Left ventricle myocardium inferior (tissue), 1 donor: ENCODE measurements at regions not wholly inside any gene's neighbourhood (a gene's known extent, or its start where the extent isn't known, plus 50 kb on each side); places are given as distances from the start of the nearest gene placed in this dataset.

ENCODE experiments used
- DNase-seq: peaks from one replicate; pipeline ENCODE4 v3.0.0-alpha.2; 2020
- H3K27ac ChIP-seq: fragments of 200-600 bp; replicated peaks from 2 replicates; pipeline ENCODE4 v1.8.0; 2021
- H3K27me3 ChIP-seq: fragments of 200-600 bp; 2 replicates; pipeline ENCODE4 v1.8.0; 2021; ENCODE audit warnings: low read depth
- H3K36me3 ChIP-seq: fragments of 200-600 bp; 2 replicates; pipeline ENCODE4 v1.8.0; 2021
- H3K4me1 ChIP-seq: fragments of 200-600 bp; 2 replicates; pipeline ENCODE4 v1.8.0; 2021
- H3K4me3 ChIP-seq: fragments of 200-600 bp; 2 replicates; pipeline ENCODE4 v1.8.0; 2021; ENCODE audit warnings: mild to moderate bottlenecking, moderate library complexity
- H3K9me3 ChIP-seq: fragments of 200-600 bp; replicated peaks from 2 replicates; pipeline ENCODE4 v1.8.0; 2021
- CTCF ChIP-seq: fragments of 200-600 bp; IDR thresholded peaks from 2 replicates; pipeline ENCODE4 v1.8.0; 2021; ENCODE audit warnings: antibody characterized with exemption, mild to moderate bottlenecking, borderline replicate concordance
- intact Hi-C: fragments of 100-400 bp; cut with micrococcal nuclease; formaldehyde crosslinking; loops from one replicate; pipeline ENCODE4 v1.11.0; 2022
- donor health status: DM: no; HTN: yes; CAD: no; lungs with severe emphysema.

GRCh38 chr14:75350505-75351060 lies 72.0 kb downstream of the FOS start:
- intact Hi-C loops, result no loop called here
- Histone ChIP-seq H3K27ac (no peak overlapping the region), H3K4me3 (no peak overlapping the region)

GRCh38 chr14:75359098-75359497 lies 68.7 kb upstream of the JDP2 start:
- no peak for TF ChIP-seq CTCF
- Histone ChIP-seq H3K4me1 (peaks cover 6% of the 10 kb centered on the region), H3K27ac (no peak overlapping the region), H3K36me3 (no peaks in the 10 kb centered on the region), H3K9me3 (no peaks in the 10 kb centered on the region), H3K4me3 (no peak overlapping the region), H3K27me3 (no peaks in the 10 kb centered on the region)
- intact Hi-C loops, result no loop called here
- DNase-seq, result no peak

More at GRCh38 chr14:75350505-75351060, 72.0 kb downstream of the FOS start:
- Histone ChIP-seq H3K9me3 (peaks cover 5% of the 10 kb centered on the region), H3K27me3 (no peaks in the 10 kb centered on the region), H3K36me3 (no peaks in the 10 kb centered on the region), H3K4me1 (no peaks in the 10 kb centered on the region)
- DNase-seq, result no peak
- TF ChIP-seq CTCF, result no peak

- H3K27ac ChIP-seq, result no peak overlapping the region
- H3K4me1 ChIP-seq, result peaks cover 6% of the 10 kb centered on the region
- no peaks in the 10 kb centered on the region for H3K9me3 ChIP-seq
- H3K4me3 ChIP-seq, result no peak overlapping the region
- H3K27me3 ChIP-seq, result no peaks in the 10 kb centered on the region
- no peak for DNase-seq
- H3K36me3 ChIP-seq, result no peaks in the 10 kb centered on the region
- no peak for TF ChIP-seq CTCF
- intact Hi-C loops, result no loop called here
Measured at GRCh38 chr14:75361041-75361440, 66.8 kb upstream of the JDP2 start.

- intact Hi-C loops, result no loop called here
- H3K27ac ChIP-seq, result no peak overlapping the region
Measured at GRCh38 chr14:75361751-75362433, 65.9 kb upstream of the JDP2 start.

GRCh38 chr14:75363130-75363529 lies 64.7 kb upstream of the JDP2 start:
- Histone ChIP-seq H3K27me3 (no peaks in the 10 kb centered on the region), H3K27ac (no peak overlapping the region), H3K36me3 (no peaks in the 10 kb centered on the region), H3K4me3 (no peak overlapping the region), H3K4me1 (peaks cover 6% of the 10 kb centered on the region), H3K9me3 (no peaks in the 10 kb centered on the region)
- no peak for DNase-seq
- no peak for TF ChIP-seq CTCF
- intact Hi-C loops, result no loop called here

More at GRCh38 chr14:75361751-75362433, 65.9 kb upstream of the JDP2 start:
- Histone ChIP-seq H3K4me3 (no peak overlapping the region), H3K27me3 (no peaks in the 10 kb centered on the region), H3K4me1 (peaks cover 6% of the 10 kb centered on the region), H3K9me3 (no peaks in the 10 kb centered on the region), H3K36me3 (no peaks in the 10 kb centered on the region)
- TF ChIP-seq CTCF, result no peak
- peak; percentile 18 for DNase-seq
